GM19397 (cell line): ENCODE measurements at regions not wholly inside any gene's neighbourhood (a gene's known extent, or its start where the extent isn't known, plus 50 kb on each side); places are given as distances from the start of the nearest gene placed in this dataset.
"Not testable (repeated sequence)": the region's sequence is repeated elsewhere in the genome, so short reads cannot be mapped to it uniquely, and the experiment has no call there.

ENCODE experiments used
- ATAC-seq: cut with Tn5 transposase; IDR thresholded peaks from one replicate; pipeline ENCODE4 v1.9.1; 2021; ENCODE audit warnings: mild to moderate bottlenecking, moderate library complexity; ENCODE audit not compliant: unreplicated experiment

DNA sequence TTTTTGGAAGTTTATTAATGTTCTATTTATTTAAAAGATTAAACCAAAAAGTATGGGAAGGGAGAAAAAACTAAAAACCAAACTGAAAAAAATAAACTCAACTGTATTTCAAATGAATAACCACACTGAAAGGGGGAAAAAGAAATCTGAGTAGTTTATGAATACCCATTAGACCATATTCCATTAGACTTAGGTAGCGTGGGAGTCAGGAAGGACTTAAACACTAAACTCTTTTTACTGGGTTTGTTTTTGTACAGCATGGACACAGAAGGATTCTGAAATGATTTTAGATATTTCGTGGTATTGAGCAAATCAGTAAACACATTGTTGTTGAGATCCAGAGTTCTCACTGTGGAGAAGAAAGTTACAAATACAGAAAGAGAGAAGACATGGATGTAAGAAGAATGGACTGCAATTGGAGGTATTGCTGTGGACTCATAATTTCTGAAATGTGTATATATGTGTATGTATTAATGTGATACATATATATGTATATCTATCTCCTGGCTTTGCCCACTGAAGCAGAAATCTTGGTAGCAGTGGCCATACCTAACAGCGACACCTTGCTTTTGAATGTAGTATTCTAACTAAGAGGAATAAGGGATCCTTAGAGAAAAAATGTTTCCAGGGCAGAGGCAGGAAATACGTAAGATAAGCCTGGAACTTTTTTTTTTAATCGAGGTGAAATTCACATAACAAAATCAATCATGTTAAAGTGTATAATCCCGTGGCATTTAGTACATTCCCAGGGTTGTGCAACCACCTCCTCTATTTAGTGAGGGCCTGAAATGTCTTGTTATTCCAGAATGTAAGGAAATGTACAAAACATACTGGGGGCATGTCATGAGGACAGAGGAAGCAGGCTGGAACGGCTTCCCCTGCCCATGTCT is 228.8 kb downstream of the SMARCA2 start:
- ATAC-seq = no peak

- ATAC-seq = no peak
Measured at GRCh38 chr9:2247340-2247739, 232.2 kb downstream of the SMARCA2 start.

GRCh38 chr9:2248768-2249265 is 233.7 kb downstream of the SMARCA2 start:
- ATAC-seq = no peak

DNA sequence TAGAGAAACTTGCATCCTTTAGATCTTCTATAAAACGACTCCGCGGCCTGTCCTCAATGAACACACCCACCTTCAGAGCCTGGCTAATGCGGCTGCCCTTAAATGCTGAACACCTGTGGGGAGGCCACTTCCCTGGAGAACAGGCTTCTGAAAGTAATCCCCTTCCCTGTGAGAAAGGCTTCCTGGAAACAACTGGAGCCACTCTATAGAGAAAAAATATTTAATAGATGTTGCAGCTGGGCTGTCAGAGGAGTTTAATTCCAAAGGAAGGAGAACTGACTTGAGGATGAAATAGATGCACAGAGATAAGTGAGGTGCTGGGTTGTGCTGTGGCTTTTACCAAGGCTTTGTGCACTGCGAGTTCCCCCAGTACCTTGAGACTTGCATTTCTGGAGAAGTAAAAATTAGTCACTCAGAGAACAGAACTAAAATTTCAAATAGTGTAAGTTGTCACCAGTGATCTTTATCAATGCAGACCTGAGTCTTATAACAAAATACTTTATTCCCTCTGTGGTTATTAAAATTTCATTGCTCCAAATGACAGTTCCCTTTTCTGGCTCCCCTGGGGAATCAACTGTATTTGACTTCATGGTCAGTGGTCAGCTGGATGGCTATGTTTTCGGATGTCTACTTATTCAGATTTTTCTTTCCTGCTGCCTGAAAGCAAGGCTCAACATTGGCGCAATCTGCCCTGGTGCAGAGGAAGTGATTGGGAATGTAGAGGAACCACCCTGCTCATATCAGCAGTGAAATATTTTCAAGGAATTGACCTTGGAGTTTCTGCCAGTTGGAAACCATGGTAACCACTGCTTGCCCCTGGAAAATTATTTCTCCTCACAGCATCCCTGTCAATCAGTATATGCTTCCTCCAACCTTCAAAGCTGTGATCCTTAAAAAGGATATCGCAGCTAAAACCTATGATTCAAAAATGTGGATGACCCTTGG is 238.8 kb downstream of the SMARCA2 start:
- no peak for ATAC-seq

DNA sequence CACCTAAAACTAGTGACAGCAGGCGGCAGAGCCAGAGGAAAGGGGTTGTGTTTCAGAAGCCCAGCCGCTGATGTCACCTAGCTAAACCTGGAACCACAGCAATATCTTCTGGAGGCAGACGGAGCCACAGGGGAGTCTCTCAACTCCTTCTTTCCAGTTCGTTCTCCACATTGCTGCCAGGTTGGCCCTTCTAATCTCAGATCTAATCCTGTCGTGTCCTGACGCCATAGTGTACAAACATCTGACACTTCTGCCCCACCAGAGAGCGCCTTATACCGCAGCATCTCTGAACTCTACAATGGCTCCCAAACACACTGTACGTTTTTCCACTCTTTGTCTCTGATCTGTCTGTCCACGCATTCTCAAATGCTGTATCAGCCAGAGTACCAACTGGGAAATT is 240.0 kb downstream of the SMARCA2 start:
- ATAC-seq = no peak

DNA sequence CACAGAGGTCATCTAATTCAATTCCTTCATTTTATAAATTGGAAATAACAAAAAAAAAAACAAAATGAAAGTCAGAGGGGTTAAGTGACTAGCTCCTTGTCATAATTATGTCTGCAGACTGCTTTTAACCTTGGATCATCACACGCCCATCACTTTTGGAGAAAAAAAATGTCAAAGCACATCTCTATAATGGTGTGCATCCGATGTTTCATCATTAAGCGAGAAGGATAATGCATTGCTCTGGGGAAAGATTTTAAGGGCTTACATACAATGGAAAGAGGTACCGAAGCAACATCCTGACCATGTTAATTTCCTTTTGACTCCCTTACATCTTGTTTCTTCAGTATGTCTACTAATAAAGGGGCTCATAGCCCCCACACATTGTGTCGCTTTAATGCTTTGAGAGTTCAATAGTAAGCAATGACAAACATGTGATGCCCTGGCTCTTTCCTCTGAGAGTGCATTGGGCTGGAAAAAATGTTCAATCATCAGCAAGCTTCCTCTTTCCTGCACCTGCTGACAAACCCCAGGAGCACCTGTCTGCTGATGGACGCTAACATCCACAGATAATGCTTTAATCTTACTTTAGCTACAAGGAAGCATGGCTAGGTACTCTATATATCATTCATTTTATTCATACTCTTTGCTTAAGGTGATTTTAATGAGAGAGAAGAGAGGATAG is 242.2 kb downstream of the SMARCA2 start:
- no peak for ATAC-seq

DNA sequence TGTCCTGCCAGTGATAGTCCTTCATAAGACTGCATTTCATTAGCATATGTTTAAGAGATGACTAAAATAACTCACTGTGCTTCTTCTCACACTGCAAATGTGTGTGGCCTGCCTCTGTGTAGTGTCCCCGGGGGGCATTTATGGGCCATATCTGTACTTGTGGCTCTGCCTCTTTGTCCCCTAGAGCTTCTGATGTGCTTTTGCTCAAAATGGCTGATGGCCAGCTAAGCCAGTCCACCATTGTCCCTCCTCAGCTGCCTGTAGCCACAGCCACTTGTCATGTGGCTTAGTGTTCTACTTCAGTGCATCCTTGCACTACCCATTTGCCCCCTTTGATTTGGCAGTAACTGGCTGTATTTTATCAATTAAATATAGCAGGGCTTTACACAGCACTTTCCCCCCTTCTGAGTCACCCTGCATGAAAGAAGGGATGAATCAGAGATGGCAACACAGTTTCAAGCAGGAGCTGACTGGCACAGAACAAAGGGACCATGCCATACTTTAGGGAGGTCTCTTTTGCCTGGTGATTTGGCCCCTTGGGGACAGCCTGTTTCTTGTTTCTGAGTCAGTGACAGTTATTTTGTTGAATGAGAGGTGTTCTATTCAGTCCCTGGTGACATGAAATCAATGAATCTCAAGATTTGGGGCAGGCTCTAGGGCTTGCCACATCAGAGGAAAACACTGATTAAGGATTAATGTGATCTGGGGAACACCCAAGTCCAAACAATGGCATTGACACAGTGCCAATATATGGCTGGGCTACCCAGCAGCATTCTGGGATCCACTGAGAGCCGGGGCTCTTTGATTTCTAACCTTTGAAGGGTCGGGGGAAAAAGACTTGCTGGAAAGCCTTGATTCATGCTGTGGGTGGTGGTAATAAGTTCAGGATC is 245.5 kb downstream of the SMARCA2 start:
- no peak for ATAC-seq

DNA sequence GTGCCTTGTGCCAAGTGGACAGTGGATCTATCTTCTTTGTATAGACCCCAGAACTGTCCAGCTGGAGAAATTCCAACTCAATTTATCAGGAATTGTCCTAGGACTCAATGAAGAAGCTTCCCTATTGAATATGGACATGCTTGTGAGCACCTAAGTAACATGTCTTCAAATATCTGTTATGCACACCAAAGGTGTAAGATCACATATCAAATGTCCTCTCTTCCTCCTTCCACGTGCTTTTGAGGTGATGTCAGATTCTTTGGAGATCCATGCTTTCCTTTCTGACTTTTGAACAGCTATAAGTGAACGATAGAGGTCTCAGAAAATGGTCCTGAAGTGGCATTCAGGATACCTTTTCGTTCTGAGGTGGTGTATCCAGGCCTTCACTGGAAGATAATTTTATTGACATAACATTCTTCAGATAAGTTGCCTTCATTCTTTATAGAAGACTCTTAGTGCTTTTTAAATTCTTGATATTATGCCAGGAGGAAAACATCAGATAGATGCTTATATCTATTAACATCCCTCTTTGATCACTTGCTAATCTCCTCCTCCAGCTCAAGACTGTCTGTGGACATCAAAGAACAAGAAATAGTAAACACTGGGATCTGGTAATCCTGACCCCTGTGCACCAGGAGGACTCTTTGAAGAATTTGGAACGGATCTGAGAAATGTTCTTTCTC is 246.4 kb downstream of the SMARCA2 start:
- no peak for ATAC-seq

DNA sequence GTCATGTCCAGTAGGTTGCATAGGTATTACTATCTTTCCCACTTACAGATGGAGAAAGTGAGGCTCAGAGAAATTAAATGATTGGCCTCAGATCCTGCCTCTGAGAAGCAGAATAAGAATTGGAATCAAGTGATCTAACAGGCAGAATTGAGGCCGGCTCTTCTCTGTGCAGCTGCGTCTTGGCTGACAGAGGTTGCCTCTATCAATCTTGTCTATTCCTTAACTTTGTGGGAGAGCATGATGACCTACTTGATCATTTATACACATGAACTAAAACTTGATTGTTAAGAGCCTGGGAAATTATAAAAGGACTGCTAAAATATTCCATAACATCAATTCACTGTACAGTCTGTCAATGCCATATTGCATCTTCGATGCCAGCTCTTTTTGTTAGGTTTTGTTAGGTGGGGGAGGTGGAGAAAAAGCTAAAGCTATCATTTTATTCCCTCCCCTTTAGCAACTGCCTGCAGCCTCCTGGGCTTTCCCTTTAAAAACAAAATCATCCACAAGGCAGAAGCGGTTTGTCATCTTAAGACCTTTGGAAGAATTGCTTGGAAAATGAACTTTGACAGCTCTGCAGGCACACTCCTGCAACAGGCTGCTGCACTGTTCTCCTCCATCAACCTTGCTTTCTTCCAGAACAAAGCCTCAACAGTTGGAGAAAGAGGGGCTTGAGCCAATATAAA is 247.4 kb downstream of the SMARCA2 start:
- no peak for ATAC-seq

DNA sequence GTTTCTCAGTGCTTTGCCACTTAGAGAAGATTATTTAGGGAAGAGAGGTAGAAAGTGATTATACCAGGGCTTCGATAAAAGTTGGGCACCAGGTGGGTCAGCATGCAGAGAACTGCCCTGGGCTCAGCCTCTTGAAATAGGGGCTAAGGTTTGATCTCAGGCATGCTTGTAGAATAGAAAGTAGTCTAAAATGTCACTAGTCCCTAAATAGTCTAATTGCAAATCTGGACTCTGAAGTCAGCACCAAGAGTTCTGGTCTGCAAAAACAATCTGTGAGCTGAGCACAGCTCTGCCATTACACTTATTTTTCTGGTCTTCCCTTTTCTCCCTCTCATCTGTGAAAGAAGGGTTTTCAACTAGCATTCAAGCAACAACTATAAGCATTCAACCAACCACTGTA is 248.0 kb downstream of the SMARCA2 start:
- no peak for ATAC-seq

DNA sequence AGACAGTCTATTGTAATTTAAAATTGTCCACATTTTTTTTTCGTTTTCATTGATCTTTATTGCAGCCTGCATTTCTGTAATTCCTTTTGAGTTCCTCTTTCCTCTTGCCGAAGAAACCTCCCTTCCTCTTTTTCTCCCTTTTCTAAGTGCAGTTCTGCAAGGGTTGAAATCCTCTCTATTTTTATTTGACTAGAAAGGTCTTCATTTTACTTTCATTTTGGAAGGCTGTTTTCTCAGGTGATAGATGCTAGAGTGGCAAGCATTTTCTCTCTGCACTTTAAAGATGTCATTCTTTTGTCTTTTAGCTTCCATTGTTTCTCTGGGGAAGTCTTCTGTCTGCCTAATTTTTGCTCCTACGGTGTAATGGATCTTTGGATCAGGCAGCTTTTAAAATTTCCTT is 248.5 kb downstream of the SMARCA2 start:
- ATAC-seq = no peak

DNA sequence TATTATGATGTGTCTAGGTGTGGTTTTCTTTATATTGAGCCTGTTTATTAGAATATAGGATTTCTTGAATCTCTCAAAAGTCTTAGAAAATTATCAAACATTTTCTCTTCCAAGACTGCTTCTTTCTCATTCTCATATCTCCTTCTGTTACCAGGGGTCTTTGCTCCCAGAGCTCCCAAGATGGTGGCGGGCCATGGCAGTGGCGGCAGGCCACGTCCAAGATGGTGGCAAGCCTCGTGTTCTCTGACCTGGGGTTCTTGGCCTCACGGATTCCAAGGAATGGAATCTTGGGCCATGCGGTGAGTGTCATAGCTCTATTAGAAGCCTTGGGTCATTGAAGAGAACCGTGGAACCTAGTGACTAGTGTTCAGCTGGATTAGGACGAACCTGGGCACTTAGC is 248.9 kb downstream of the SMARCA2 start:
- ATAC-seq = no peak

DNA sequence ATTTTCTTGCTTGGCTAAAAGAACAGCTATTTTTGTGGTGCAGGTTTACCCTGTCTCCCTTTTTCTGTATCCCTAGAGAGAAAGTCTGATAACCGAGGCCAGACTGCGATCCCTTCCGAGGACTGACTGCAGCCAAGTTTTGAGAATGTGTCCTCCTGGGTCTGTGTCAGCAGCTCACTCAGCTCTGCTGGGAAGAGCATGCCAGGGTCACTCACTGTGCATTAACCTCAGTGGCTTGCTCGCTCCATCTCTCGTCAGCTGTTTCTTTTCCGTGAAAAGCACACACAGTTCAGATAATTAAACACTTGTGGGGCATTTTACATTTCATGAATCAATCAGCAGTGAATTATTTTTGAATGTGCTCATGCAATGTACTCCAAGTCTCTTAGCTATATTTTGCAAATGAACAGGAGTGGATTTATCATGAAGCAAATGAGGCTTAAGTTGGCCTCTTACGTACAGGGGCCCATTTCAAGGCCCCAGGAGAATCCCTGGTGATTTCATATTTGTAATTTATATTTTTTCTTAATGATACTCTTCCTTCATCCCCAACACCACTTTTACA is 252.1 kb downstream of the SMARCA2 start:
- no peak for ATAC-seq

GRCh38 chr9:2269778-2270177 is 254.6 kb downstream of the SMARCA2 start:
- no peak for ATAC-seq

- no peak for ATAC-seq
Measured at GRCh38 chr9:2270565-2270964, 255.4 kb downstream of the SMARCA2 start.

DNA sequence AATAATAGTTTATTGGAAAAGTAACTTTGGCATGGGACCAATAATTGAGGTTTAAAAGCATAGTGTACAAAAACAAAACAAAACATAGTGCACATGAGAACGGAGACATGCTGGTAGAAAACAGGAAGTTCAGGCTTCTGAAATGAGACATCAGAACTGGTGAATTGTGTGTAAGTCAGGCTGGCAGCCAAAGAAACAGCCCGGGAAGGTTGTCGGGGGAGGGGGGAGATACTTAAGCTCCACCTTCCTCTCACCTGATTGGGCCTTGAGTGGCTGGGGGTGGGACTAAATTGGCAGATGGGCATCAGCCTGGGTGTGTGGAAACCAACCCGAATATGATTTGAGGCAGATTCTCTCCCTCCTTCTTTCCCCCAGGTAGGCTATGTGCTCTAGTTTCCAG is 256.3 kb downstream of the SMARCA2 start:
- peak; percentile 67 for ATAC-seq

DNA sequence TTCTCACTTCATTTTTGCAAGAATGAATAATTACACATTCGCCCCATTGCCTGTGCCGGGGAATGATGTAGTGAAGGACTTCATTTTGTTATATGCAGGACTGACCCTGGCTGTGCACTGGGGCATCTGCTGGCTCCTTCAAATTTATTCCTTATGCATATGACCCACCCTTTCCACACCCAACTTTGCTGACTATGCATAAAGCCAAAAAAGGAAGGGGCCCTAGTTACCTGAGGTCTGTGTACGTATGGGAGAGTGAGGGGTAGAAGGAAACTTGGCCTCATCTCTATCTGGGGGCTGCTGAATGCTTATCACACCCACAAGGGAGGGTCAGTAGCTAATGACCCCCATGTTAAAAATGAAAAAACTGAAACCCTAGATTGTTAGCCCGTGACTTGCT is 259.6 kb downstream of the SMARCA2 start:
- no peak for ATAC-seq

DNA sequence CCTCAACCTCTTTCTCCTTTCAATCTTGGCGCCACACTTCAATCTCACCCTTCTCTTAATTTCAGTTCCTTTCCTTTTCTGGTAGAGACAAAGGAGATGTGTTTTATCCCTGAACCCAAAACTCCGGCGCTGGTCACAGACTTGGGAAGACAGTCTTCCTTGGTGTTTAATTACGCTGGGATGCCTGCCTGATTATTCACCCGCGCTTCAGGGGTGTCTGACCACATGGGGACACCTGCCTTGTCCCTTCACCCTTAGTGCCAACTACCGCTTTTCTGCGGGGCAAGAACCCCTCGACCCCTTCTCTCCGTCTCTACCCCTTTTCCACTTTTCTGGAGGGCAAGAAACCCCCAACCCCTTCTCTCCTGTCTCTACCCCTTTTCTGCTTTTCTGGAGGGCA is 261.1 kb downstream of the SMARCA2 start:
- no peak for ATAC-seq

DNA sequence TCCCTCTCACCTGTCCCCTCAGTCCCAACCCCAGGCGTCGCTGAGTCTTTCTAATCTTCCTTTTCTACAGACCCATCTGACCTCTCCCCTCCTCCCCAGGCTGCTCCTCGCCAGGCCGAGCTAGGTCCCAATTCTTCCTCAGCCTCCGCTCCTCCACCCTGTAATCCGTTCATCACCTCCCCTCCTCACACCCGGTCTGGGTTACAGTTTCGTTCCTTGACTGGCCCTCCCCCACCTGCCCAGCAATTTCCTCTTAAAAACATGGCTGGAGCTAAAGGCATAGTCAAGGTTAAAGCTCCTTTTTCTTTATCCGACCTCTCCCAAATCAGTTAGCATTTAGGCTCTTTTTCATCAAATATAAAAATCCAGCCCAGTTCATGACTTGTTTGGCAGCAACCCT is 262.0 kb downstream of the SMARCA2 start:
- not testable (repeated sequence) for ATAC-seq
